Smooth muscle cell (in vitro differentiated cells): ENCODE measurements at regions not wholly inside any gene's neighbourhood (a gene's known extent, or its start where the extent isn't known, plus 50 kb on each side); places are given as distances from the start of the nearest gene placed in this dataset.

ENCODE experiments used
- DNase-seq: peaks from one replicate; lab custom pipeline; 2025; ENCODE audit not compliant: unreplicated experiment; lab: John Stamatoyannopoulos, UW
- H2AFZ ChIP-seq: fragments of 200-600 bp; sonication (generic); 2 replicates; pipeline ENCODE4 v1.6.0; 2016; ENCODE audit warnings: antibody characterized with exemption, low read depth, mild to moderate bottlenecking
- H3F3A ChIP-seq: fragments of 200-600 bp; sonication (generic); 2 replicates; pipeline ENCODE4 v1.6.0; 2017; ENCODE audit warnings: antibody characterized with exemption, low read depth
- H3K27ac ChIP-seq: fragments of 200-600 bp; sonication (generic); 2 replicates; pipeline ENCODE4 v1.5.1; 2016; ENCODE audit warnings: low read depth, mild to moderate bottlenecking
- H3K27me3 ChIP-seq: fragments of 200-600 bp; sonication (generic); 2 replicates; pipeline ENCODE4 v1.6.1; 2016; ENCODE audit warnings: low read depth, mild to moderate bottlenecking
- H3K36me3 ChIP-seq: fragments of 200-600 bp; sonication (generic); 2 replicates; pipeline ENCODE4 v1.5.1; 2016; ENCODE audit warnings: low read depth
- H3K4me1 ChIP-seq: fragments of 200-600 bp; sonication (generic); 2 replicates; pipeline ENCODE4 v1.5.1; 2016; ENCODE audit warnings: low read depth
- H3K4me2 ChIP-seq: fragments of 200-600 bp; sonication (generic); 2 replicates; pipeline ENCODE4 v1.6.0; 2016; ENCODE audit warnings: mild to moderate bottlenecking
- H3K4me3 ChIP-seq: fragments of 200-600 bp; sonication (generic); 2 replicates; pipeline ENCODE4 v1.5.1; 2016; ENCODE audit warnings: mild to moderate bottlenecking
- H3K79me2 ChIP-seq: fragments of 200-600 bp; sonication (generic); 2 replicates; pipeline ENCODE4 v1.6.0; 2016; ENCODE audit warnings: low read depth, mild to moderate bottlenecking
- H3K9ac ChIP-seq: fragments of 200-600 bp; sonication (generic); 2 replicates; pipeline ENCODE4 v1.6.0; 2016; ENCODE audit warnings: low read depth
- H3K9me3 ChIP-seq: fragments of 200-600 bp; sonication (generic); replicated peaks from 2 replicates; pipeline ENCODE4 v1.5.1; 2016; ENCODE audit warnings: low read depth
- H4K20me1 ChIP-seq: fragments of 200-600 bp; sonication (generic); 2 replicates; pipeline ENCODE4 v1.6.0; 2016; ENCODE audit warnings: low read depth
- WGBS: methylation state at CpG from one replicate; pipeline ENCODE4 v1.1.7; 2016; ENCODE audit warnings: low lambda C conversion rate; 5-methylcytosine and 5-hydroxymethylcytosine counted together
- TF ChIP-seq, protein P1 (sequence below): fragments of 200-600 bp; sonication (generic); IDR thresholded peaks from 2 replicates; pipeline ENCODE4 v1.5.1; 2017; ENCODE audit warnings: borderline replicate concordance, mild to moderate bottlenecking, antibody characterized with exemption; ENCODE audit not compliant: insufficient read depth, poor library complexity, severe bottlenecking

DNA sequence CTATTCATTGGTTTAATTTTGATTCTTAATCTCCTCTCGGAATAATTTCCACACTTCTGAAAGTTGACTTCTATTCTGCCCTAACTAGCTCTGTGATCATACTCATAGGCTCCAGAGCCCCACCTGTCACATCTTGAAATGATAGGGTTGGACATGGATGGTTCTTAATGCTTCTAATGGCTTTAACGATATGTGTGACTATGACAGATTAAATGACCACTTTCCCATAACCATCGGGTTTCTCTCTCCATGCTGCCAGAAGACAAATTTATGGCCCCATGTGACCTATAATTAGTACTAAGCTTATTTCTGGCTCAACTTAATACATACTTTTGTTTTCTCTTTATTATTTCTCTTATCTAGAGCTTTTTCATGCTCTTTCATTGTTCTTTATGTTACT lies 251.1 kb upstream of the TUT7 start:
- Histone ChIP-seq H3K9me3 (no peaks in the 10 kb centered on the region), H2AFZ (no peak overlapping the region), H3K79me2 (no peaks in the 10 kb centered on the region), H3F3A (no peaks in the 10 kb centered on the region), H4K20me1 (no peaks in the 10 kb centered on the region), H3K4me2 (no peak overlapping the region), H3K4me1 (peaks cover 42% of the 10 kb centered on the region), H3K4me3 (no peak overlapping the region), H3K36me3 (no peaks in the 10 kb centered on the region), H3K9ac (no peak overlapping the region), H3K27ac (no peak overlapping the region), H3K27me3 (no peaks in the 10 kb centered on the region)
- WGBS: 62% methylated on average over 3 of the region's 3 CpGs
- TF ChIP-seq, protein P1, sequence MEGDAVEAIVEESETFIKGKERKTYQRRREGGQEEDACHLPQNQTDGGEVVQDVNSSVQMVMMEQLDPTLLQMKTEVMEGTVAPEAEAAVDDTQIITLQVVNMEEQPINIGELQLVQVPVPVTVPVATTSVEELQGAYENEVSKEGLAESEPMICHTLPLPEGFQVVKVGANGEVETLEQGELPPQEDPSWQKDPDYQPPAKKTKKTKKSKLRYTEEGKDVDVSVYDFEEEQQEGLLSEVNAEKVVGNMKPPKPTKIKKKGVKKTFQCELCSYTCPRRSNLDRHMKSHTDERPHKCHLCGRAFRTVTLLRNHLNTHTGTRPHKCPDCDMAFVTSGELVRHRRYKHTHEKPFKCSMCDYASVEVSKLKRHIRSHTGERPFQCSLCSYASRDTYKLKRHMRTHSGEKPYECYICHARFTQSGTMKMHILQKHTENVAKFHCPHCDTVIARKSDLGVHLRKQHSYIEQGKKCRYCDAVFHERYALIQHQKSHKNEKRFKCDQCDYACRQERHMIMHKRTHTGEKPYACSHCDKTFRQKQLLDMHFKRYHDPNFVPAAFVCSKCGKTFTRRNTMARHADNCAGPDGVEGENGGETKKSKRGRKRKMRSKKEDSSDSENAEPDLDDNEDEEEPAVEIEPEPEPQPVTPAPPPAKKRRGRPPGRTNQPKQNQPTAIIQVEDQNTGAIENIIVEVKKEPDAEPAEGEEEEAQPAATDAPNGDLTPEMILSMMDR: no peak
- no peak for DNase-seq

DNA sequence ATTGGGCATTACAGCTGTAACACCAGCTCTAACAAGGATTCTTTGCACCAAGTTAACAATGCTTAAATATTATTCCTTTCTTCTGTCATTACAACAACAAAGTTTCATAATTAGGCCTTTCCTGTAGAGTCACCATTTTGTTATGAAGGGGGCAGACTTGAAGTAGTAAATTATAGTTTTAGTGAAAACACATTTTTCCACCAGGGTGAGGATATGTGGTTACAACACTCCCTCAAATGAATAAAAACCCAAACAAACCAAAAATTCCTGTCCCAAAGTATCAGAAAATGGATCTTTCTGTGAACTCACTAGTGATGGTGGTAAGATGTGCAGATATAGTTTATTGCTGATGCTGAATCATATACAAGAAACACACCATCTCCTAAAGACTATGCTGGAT lies 250.5 kb upstream of the TUT7 start:
- Histone ChIP-seq H3K9ac (no peak overlapping the region), H3K79me2 (no peaks in the 10 kb centered on the region), H3K27ac (no peak overlapping the region), H3F3A (no peaks in the 10 kb centered on the region), H2AFZ (no peak overlapping the region), H3K4me3 (no peak overlapping the region), H3K9me3 (no peaks in the 10 kb centered on the region), H3K4me1 (peaks cover 47% of the 10 kb centered on the region), H3K27me3 (no peaks in the 10 kb centered on the region), H4K20me1 (no peaks in the 10 kb centered on the region), H3K4me2 (no peak overlapping the region), H3K36me3 (no peaks in the 10 kb centered on the region)
- no peak for DNase-seq
- TF ChIP-seq, protein P1: no peak

DNA sequence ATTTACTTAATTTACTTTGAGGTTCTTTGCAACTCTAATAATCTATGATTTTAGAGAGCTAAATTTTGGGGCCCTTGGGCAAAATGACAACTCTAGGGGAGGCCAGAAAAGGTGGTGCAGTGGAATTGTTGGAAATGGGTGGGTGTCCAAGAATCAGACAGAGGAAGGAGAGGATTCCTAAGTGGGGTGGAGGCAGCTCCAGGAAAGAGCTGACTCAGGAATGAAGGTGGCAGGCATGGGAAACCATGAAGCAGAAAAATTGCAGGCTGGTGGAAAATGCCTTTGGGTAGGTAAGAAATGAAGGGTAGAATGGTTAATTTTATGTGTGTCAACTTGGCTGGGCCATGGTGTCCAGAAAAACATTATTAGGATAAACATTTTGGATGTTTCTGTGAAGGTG lies 248.5 kb upstream of the TUT7 start:
- Histone ChIP-seq H3K4me2 (no peak overlapping the region), H3K9me3 (no peaks in the 10 kb centered on the region), H3K4me1 (peaks cover 66% of the 10 kb centered on the region), H3K27ac (peak overlapping the region; percentile 72), H3K4me3 (no peak overlapping the region), H3K9ac (no peak overlapping the region), H3K27me3 (no peaks in the 10 kb centered on the region), H2AFZ (no peak overlapping the region), H3K36me3 (no peaks in the 10 kb centered on the region), H3F3A (no peaks in the 10 kb centered on the region), H3K79me2 (no peaks in the 10 kb centered on the region), H4K20me1 (no peaks in the 10 kb centered on the region)
- no peak for DNase-seq
- TF ChIP-seq, protein P1: no peak

DNA sequence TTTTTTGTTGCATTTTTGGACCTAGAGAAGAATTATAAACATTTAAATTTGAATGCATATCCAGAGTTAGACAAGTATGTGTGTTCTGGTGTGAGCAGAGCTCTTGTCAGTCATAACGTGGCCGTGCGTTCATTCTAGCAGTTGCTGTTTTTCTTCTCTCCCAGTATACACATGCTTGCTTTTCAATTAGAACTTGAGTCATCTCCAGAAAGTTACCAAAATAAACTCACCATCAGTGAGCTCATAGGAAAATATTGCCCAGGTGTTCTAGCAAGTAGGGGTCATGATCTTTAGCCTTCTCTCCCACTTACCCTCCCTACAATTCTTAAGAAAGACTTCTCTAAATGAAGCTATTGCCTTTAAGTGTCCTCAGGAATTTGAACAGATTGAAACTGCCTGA lies 247.5 kb upstream of the TUT7 start:
- no peaks in the 10 kb centered on the region for H3K36me3 ChIP-seq
- peak overlapping the region; percentile 23 for H3K4me2 ChIP-seq
- WGBS: 40% methylated on average over 3 of the region's 3 CpGs
- TF ChIP-seq, protein P1: no peak
- no peak overlapping the region for H2AFZ ChIP-seq
- H3K9me3 ChIP-seq: no peaks in the 10 kb centered on the region
- H4K20me1 ChIP-seq: no peaks in the 10 kb centered on the region
- no peak for DNase-seq
- no peak overlapping the region for H3K9ac ChIP-seq
- peak overlapping the region; percentile 72 for H3K27ac ChIP-seq
- no peak overlapping the region for H3K4me3 ChIP-seq
- H3K79me2 ChIP-seq: no peaks in the 10 kb centered on the region
- peaks cover 69% of the 10 kb centered on the region for H3K4me1 ChIP-seq
- H3F3A ChIP-seq: no peaks in the 10 kb centered on the region
- H3K27me3 ChIP-seq: no peaks in the 10 kb centered on the region
